GM21737 (cell line): ENCODE measurements at regions not wholly inside any gene's neighbourhood (a gene's known extent, or its start where the extent isn't known, plus 50 kb on each side); places are given as distances from the start of the nearest gene placed in this dataset.

ENCODE experiments used
- ATAC-seq: cut with Tn5 transposase; IDR thresholded peaks from one replicate; pipeline ENCODE4 v1.9.1; 2021; ENCODE audit warnings: mild to moderate bottlenecking, moderate library complexity; ENCODE audit not compliant: unreplicated experiment

DNA sequence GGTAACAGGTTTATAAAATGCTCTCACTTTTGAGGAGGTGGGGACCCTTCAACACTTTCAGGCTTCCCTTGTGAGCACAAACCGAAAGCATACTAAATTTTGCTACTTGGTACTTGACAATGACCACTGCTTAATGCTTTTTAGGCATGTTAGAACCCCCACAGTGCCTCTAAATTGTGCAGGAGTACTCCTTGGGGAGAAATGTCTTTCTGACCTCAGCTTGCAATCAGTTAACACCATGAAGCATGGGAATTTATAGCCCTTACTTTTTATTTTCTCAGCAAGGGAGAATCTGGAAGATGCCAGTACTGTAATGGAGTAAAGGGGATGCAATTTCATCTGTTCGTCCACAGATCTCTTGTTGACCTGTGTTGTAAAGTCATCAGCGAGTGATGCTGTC lies 308.9 kb upstream of the TBC1D5 start:
- no peak for ATAC-seq

DNA sequence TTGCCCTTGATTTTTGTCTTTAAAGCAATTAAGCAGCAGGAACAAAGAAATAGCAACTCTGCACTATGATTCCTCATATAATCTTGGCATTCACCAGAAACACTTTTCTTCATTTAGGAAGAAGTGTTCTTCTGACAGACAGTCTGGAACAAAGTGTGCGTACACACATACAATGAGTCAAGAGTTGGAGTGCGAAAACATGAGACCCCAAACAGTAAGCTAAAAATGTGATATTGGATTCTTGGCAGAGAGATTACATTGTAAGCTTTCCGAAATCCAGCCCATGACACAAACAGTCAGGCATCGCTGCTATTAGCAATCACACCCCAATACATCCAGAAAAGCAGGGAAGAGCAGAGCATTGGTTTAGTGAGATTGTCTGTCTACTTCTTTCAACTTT lies 306.7 kb upstream of the TBC1D5 start:
- ATAC-seq: no peak

DNA sequence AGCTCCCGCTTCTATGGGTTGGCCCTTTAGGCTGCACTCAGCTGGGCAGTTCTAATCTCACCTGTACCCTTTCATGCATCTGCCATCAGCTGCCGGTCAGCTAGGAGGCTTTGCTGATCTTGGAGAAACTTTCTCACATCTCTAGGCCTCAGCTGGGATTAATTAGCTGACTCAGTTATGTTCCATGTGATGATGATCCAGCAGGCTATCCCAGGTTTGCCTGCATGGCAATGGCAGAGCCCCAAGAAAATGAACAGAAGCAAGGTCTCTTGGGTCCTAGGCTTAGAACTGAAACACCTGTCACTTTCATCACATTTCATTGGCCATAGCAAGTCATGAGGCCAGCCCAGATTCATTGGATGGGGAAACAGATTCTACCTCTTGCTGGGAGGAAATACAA lies 304.6 kb upstream of the TBC1D5 start:
- no peak for ATAC-seq

DNA sequence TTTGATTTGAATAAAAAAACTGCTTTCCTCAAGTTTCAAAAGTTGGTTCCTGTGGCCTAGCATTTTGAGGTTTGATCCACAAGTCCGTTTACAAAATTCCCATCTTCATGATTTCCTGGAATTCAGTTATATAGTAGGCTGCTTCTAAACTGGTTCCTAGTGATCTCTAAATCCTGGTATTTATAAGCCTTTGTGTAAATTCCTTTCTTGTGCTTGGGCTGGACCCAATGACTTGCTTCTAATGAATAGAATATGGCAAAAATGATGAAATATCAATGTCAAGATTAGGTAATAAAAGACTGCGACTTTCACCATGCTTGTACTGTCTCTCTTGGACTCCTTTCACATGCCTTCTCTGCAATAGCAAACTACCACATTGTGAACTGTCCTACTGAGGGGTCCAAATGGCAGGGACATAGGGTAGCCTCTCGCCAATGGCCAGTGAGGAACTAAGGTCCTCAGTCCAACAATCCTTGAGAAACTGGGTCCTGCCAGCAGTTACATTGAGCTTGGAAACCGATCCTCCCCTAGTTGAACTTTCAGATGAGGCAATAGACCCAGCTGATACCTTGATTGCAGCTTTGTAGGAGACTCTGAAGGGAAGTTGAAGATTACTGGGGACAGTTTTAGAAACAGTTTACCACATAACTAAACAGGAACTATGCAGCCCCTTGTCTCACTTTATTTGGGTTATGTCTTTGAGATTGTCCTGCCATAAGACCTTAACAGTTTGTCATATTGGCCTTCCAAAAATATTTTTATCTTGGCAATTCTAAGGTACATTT lies 303.9 kb upstream of the TBC1D5 start:
- no peak for ATAC-seq

DNA sequence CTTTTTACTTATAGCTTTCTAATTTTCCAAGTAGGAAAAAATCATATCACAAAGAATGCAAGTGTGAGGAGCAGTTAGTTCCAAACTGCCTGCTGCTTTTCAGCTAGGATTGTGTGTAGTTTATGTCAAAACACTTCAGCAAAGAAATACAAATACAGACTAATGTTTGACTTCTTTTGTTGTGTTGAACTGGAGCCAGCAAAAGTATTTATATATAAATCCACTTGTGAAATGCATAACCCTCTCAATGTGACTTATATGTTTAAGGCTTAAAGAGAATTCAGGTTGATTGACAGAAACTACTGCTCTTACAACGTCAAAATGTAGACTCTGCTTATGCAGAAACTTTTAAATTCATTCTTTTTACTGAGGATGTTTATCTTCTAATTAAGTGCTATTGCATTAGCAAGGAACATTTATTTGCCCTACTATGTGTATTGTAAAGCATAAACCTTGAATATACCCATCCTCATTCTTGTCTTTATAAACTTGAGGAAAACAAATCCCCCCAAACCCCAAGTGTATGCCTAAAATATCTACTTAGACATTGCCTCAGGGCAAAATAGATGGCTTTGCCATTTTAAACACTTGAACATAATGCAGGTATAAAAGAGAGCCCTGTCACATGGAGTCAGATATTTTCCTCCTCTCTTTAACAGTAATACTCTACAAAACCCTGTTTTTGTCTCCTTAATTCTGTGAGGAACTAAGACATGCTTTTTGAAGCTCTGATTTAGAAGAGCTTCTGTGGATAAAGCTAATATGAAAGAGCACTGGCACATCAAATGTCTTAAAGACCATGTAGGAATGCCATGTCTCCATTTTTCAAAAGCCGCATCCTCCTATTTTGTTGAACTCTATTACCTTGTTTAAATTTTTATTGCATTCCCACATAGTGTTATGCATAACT lies 302.8 kb upstream of the TBC1D5 start:
- ATAC-seq: no peak

DNA sequence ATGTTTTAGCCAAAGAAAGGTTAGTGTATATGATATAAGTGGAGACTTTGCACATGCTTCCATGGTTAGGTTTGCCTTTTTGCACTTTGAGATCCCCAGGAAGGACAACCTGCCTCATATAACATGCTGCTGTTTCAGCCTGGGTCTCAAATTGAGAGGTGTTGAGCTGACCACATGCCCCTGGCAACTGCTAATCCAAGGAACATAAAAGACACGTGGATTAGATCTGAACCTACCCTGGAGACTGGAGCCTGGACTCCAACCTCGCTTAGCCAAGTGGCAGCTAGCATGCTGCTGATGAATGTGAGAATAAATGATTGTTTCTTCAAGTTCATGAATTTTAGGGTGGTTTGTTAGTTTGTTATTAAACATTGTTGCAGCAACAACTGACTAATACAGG lies 301.8 kb upstream of the TBC1D5 start:
- ATAC-seq: no peak

DNA sequence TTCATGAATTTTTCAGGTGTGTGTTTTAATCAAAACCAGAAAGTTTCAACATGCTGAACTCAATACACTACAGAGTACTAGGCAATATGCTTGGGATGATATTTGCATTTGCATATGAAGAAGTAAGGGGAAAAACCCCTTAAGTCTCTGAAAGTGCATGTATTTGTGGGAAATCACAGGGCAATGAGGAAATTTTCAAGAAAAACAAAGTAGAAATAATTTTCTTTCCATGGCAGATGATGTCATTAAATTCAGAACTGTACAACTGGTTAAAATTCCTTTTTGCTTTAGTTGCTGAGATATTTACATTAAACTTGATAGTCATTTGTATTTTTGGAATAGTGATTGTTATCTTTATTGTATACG lies 294.0 kb upstream of the TBC1D5 start:
- ATAC-seq: no peak

DNA sequence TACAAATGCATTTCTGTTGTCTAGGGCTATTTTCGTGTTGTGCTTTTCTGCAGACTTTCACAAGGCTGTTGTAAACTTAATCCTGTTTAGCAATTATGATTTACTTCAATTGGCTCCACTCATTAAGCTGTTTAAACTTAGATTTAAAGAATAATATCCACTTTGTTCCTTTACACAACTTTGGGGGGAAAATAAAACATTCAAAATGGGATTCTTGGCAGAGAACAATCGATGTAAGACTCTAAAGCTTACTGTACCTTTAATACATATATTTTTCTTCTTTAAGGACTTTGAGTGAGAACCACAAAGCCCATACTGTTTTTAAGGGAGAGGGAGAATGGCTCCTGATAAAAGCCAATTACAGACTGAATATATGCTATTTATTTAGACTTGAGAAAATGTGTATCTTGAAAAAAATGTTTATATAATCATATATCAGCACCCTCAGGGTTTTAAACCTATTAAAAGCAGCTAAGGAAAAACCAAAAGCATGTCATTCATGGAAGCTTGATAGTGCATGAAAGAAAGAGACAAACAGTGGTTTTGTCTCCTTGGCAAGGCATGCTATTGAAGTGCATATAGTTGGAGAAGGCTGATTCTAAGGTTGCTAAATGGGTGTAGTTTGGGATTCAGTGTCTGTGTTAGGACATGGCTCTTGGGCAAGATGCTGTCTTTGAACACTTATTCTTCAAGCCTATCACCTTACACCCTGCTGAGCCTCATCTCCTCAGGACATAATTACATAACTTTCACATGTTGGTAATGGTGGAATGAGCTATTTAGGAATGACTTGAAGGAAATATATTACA lies 293.4 kb upstream of the TBC1D5 start:
- ATAC-seq: no peak

DNA sequence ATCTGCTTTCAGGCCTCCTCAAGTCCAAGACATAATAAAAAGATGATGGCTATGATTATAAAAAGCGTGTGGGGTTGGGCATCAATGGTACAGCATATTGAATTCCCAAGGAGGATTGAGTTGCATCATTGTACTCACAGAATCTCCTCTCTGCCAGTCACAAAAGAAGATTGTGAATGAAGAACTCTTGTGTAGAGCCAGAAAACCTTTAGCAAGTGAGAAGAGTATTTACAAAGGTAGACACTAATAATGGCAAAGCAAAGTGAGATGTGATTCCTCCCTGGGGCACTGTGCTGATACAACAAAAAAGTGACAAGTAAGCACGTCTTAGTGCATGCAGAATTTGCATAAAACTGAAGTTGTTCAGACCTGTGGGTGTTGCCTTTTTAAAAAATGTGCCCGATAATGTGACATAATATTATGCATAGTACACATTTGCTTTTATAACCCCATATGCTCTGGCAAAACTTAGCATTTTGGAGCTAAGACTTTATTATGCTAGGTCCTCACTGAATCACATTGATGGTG lies 291.2 kb upstream of the TBC1D5 start:
- ATAC-seq: no peak

DNA sequence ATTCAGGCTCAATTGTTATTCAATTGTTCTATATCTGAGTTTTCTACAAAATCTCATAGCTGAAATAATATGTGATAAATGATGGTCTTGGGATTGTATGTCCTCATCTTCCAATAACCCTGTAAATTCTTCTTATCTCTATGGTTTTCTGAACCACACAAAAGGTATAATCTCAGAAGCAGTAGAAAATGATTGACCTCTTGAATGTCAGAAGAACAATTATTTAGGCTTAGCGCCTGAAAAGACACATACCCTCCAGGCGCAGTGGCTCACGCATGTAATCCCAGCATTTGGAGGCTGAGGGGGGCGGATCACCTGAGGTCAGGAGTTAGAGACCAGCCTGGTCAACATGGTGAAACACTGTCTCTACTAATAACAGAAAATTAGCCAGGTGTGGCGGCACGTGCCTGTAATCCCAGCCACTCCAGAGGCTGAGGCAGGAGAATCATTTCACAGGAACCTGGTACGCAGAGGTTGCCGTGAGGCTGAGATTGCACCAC lies 288.0 kb upstream of the TBC1D5 start:
- no peak for ATAC-seq

DNA sequence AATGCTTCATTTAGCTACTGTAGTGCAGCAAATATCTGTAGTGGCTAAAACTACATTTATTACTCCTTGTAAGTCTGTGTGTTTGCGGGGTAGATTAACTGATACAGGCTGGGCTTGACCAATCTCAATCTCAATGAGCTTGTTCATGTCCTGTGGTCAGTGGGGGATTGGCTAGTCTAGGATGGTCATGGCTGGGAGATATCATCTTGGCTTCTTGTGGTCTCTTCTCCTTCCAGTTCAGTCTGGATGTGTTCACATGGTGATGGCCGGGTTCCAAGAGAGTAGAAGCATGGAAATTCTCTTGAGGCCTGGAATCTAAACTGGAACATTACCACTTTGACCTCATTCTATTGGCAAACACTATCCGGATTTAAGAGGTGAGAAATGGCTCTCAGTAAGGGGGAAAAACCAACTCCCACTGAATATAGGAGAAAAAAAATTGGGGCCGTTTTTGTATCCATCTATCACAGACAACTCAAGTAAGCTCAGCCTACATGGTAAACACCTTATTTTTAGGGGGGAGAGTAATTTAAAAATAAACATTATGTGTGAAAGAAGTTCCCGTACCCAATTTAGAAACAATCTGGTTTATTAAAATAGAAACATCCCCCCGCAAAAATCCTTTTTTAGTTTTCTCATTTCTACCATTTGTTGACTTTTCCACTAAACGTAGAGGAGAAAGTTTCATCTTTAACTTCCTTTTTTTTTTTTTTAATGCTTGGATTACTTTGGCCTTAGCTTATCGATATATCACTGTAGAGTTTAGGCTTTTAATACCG lies 284.9 kb upstream of the TBC1D5 start:
- no peak for ATAC-seq

DNA sequence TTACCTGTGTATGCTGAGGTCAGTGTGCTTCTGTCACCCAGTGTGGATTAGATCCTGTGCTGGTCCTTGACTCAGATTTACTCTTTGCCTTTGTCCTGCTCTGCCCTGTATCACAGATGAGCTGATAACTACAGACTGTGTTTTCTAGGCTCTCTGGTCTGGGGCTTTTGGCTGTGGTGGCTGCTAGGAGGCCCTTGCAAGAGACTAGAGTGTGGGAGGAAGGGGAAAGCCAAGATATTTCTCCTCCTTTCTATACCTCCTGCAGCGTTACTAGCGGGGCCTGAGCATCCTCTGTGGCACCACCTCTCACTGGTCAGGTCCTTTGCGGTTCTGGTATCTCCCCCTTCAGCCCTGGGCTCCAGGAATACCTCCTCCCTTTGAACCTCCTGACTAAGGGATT lies 282.3 kb upstream of the TBC1D5 start:
- ATAC-seq: no peak

DNA sequence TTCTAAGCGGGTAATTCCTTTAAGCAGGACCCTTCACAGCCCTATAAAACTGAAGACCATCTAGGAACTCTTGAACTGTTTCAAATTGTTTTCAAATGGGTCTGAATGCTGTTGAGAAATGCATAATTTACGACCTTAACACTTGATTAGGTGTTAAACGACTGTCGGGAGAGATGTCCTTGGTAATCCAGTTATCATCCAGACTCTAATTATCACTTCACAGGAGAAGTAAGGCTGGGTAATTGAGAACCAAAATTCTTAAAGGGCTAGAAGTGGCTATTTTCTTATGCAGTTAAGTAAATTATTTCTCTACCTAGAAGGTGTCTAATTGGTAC lies 276.7 kb upstream of the TBC1D5 start:
- no peak for ATAC-seq

DNA sequence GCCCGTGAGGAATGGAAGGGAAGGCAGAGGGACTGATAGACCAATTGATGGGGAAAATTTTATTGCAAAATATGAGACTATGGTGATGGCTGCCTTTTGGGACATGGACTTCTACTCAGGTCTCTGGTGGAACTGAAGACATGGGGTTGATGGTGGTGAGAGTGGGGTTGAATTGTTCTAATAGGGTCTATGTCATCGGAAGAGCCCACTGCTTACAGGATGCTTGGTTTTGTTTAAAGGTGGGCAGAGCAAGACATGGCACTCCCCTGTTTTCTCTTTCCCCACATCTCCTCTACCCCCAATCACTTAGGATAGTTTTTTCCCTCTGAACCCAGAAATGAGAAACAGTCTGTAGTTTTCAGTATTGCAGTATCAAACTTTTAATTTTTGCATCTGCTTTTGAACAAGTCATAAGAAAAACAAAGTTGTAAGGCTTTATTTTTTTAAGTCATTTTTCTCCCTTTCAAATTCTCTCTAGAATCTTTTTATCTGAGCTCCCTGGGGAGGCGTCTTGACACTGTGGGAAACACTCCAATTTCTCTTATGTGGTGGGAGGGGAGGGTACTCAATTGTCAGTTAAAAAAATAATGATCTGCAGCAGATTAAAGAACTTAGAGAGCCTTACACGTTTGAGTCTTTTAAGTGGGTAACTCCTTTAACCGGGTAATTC lies 276.2 kb upstream of the TBC1D5 start:
- ATAC-seq: no peak

DNA sequence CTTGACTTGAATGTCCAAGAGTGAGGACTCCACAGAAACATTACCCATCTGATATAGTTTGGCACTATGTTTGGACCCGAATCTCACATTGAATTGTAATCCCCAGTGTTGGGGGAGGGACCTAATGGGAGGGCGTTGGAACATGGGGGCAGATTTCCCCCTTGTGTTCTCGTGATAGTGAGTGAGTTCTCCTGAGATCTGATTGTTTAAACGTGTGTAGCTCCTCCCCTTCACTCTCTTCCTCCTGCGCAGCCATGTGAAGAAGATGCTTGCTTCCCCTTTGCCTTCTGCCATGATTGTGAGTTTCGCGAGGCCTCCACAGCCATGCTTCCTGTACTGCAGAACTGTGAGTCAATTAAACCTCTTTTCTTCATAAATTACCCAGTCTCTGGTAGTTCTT lies 273.9 kb upstream of the TBC1D5 start:
- ATAC-seq: no peak

DNA sequence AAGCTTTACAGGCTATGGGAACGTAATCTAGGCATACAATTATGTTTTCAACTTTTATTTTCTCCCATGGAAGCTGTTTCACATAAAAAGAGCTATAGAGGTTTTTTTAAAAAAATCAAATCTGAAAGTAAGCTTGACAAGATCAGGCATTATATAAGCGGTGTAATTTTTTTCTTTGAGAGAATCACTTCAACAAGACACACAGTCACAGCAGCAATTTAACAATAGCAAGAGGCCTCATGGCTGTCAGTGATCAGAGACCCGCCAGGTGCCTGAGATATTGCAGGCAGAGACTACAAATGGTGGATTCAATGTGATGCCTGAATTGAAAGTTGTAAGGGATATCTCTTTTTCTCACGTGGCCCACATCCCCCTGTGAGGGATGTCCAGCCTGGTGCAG lies 270.5 kb upstream of the TBC1D5 start:
- no peak for ATAC-seq

DNA sequence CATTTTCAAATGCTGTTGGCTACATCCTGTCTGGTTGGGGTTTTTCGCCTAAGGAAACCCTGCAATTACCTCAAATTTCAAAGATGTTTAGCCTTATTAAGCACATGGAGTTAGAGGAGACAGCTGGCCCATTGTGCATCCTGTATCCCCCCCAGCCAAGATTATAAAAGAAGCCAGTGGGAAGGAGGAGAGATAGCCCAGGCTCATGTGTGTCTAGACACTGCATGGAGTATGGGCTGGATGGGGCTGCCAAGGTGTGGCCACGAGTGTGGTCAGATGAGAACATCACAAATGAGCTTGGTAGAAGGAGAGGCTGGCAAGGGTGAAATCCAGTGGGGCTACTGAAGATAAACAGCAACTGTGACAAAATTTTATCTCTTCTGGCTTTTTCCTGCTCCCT lies 270.0 kb upstream of the TBC1D5 start:
- ATAC-seq: no peak

DNA sequence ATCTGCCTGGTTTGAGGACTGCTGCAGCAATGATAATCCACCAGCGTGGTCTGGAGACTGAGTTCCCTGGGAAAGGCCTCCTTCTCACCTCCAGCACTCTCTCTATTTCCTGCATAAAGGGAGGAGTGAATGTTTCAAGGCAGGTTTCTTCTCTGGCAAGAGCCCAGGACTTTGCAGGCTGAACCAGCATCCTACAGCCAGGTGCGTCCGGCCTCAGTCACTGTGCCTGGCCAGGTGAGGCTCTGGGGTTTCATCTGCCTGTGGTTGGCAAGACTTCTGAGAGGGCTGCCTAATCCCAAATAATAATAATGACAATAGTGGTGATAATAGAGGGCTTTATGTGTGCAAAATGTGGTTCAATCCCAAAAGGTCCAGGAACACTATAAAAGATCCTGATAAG lies 269.0 kb upstream of the TBC1D5 start:
- ATAC-seq: no peak

DNA sequence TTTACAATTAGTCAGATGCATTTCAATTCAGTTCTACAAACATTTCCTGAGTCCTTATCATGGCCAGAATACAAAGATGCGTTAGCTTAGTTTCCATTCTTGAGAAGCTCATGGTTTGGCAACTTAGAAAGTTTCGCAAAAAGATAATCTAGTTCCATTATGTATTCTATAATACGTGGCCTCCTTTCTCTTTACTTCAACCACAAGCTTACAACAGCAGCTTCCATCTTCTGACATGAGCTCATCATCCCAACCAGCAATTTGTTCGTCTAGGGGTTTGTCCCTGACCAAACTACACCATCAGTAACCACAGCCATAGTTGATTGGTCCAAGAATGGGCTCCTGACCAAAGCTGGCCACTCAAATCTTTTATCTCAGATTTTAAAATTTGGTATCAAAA lies 267.6 kb upstream of the TBC1D5 start:
- ATAC-seq: no peak
